SK-N-SH (cell line): ENCODE measurements at regions not wholly inside any gene's neighbourhood (a gene's known extent, or its start where the extent isn't known, plus 50 kb on each side); places are given as distances from the start of the nearest gene placed in this dataset.

Source experiments
- CTCF ChIA-PET: fragments of 300-600, 350-600 bp; formaldehyde crosslinking; extraction: SDS; loops from one replicate; lab custom pipeline; 2021; lab: Yijun Ruan, JAX
- POLR2A ChIA-PET: fragments of 350-600 bp; sonication (Branson Sonifier 250); formaldehyde crosslinking; extraction: SDS; loops from one replicate; lab custom pipeline; 2020; ENCODE audit warnings: antibody characterized with exemption, inconsistent platforms; lab: Yijun Ruan, JAX
- DNase-seq: peaks from one replicate; pipeline ENCODE4 v3.0.0; 2012
- H2AFZ ChIP-seq: fragments of 200-600 bp; sonication (generic); 2 replicates; pipeline ENCODE4 v1.8.1; 2016; ENCODE audit warnings: antibody characterized with exemption, mild to moderate bottlenecking, low read depth
- H3F3A ChIP-seq: fragments of 200-600 bp; sonication (generic); replicated peaks from 2 replicates; pipeline ENCODE3; 2016; ENCODE audit warnings: antibody characterized with exemption, mild to moderate bottlenecking; ENCODE audit not compliant: insufficient read depth
- H3K27ac ChIP-seq, 2 experiments: fragments of 200-500 bp in 1 of 2; fragments of 200-600 bp in 1 of 2; sonication (Bioruptor generic) in 1 of 2; sonication (generic), shearing (Covaris generic) in 1 of 2; 2 replicates each; pipeline versions ENCODE4 v1.5.1 to v1.6.1; 2014 to 2016; ENCODE audit warnings: low read depth in 2 of 2, inconsistent platforms in 1 of 2, low read length in 1 of 2, mild to moderate bottlenecking in 1 of 2, mixed read lengths in 1 of 2
- H3K27me3 ChIP-seq: fragments of 200-600 bp; sonication (generic), shearing (Covaris generic); 2 replicates; pipeline ENCODE4 v1.6.1; 2016; ENCODE audit warnings: mixed run types; ENCODE audit not compliant: insufficient read depth
- H3K36me3 ChIP-seq, 2 experiments: fragments of 200-500 bp in 1 of 2; fragments of 200-600 bp in 1 of 2; sonication (Bioruptor generic) in 1 of 2; sonication (generic) in 1 of 2; replicated peaks in 1 of 2; 2 replicates each; pipeline versions ENCODE3 to v1.5.1; 2014 to 2016; ENCODE audit warnings: low read length in 1 of 2, mild to moderate bottlenecking in 1 of 2; ENCODE audit not compliant: insufficient read depth in 2 of 2, control insufficient read depth in 1 of 2
- H3K4me1 ChIP-seq, 2 experiments: fragments of 200-500 bp in 1 of 2; fragments of 200-600 bp in 1 of 2; sonication (Bioruptor generic) in 1 of 2; sonication (generic), shearing (Covaris generic) in 1 of 2; 2 replicates each; pipeline versions ENCODE4 v1.5.1 to v1.6.1; 2014 to 2016; ENCODE audit warnings: low read depth in 1 of 2, low read length in 1 of 2, mixed run types in 1 of 2; ENCODE audit not compliant: insufficient read depth in 2 of 2, control insufficient read depth in 1 of 2
- H3K4me2 ChIP-seq: fragments of 200-600 bp; sonication (generic), shearing (Covaris generic); 2 replicates; pipeline ENCODE4 v1.6.1; 2017; ENCODE audit warnings: mixed run types
- H3K4me3 ChIP-seq, 2 experiments: fragments of 200-500 bp in 1 of 2; fragments of 200-600 bp in 1 of 2; sonication (Bioruptor generic) in 1 of 2; sonication (generic), shearing (Covaris generic) in 1 of 2; 2 replicates each; pipeline versions ENCODE4 v1.5.1 to v1.8.1; 2014 to 2016; ENCODE audit warnings: low read depth in 2 of 2, inconsistent platforms in 1 of 2, low read length in 1 of 2, mild to moderate bottlenecking in 1 of 2, mixed read lengths in 1 of 2, moderate library complexity in 1 of 2
- H3K79me2 ChIP-seq: fragments of 200-600 bp; sonication (generic); 2 replicates; pipeline ENCODE4 v1.8.1; 2017; ENCODE audit warnings: mild to moderate bottlenecking; ENCODE audit not compliant: insufficient read depth
- H3K9ac ChIP-seq: fragments of 200-600 bp; sonication (generic); 2 replicates; pipeline ENCODE4 v1.6.1; 2017; ENCODE audit warnings: mixed run types
- H3K9me2 ChIP-seq: fragments of 200-600 bp; sonication (generic); 2 replicates; pipeline ENCODE4 v1.6.1; 2017; ENCODE audit warnings: mixed run types
- H3K9me3 ChIP-seq: fragments of 200-600 bp; sonication (generic); 2 replicates; pipeline ENCODE4 v1.6.1; 2017; ENCODE audit warnings: mixed run types, mild to moderate bottlenecking, moderate library complexity
- H4K20me1 ChIP-seq: fragments of 200-600 bp; sonication (generic); 2 replicates; pipeline ENCODE4 v1.6.1; 2017; ENCODE audit warnings: mild to moderate bottlenecking, mixed run types; ENCODE audit not compliant: insufficient read depth
- ELF1 ChIP-seq: IDR thresholded peaks from 2 replicates; pipeline ENCODE4 v1.4.0; 2012
- EP300 ChIP-seq, 2 experiments: IDR thresholded peaks; 2 replicates each; pipeline versions ENCODE4 v1.4.0 to v1.6.1; 2012; ENCODE audit warnings: borderline replicate concordance in 1 of 2, low read depth in 1 of 2, low read length in 1 of 2
- FOXM1 ChIP-seq: IDR thresholded peaks from 2 replicates; pipeline ENCODE4 v1.4.0; 2012; ENCODE audit warnings: low read depth, mild to moderate bottlenecking
- REST ChIP-seq: IDR thresholded peaks from 2 replicates; pipeline ENCODE4 v1.6.1; 2012; ENCODE audit warnings: mild to moderate bottlenecking, low read depth, low read length, moderate library complexity
- RFX5 ChIP-seq: IDR thresholded peaks from 2 replicates; pipeline ENCODE4 v1.6.1; 2012; ENCODE audit warnings: mild to moderate bottlenecking, improper control_type of control experiment, low read length
- RXRA ChIP-seq: IDR thresholded peaks from 2 replicates; pipeline ENCODE4 v1.4.0; 2012; ENCODE audit warnings: low read depth, mild to moderate bottlenecking, borderline replicate concordance
- TCF12 ChIP-seq: IDR thresholded peaks from 2 replicates; pipeline ENCODE4 v1.4.0; 2012
- USF1 ChIP-seq: IDR thresholded peaks from 2 replicates; pipeline ENCODE4 v1.4.0; 2012; ENCODE audit warnings: low read depth, borderline replicate concordance
- WGBS: methylation state at CpG from one replicate; pipeline ENCODE4 v1.1.6; 2017; ENCODE audit warnings: low lambda C conversion rate; 5-methylcytosine and 5-hydroxymethylcytosine counted together
- TF ChIP-seq, protein P1 (sequence below): fragments of 150-350 bp; IDR thresholded peaks from 2 replicates; pipeline ENCODE4 v1.6.1; 2016; ENCODE audit warnings: mild to moderate bottlenecking, low read depth, low read length

DNA sequence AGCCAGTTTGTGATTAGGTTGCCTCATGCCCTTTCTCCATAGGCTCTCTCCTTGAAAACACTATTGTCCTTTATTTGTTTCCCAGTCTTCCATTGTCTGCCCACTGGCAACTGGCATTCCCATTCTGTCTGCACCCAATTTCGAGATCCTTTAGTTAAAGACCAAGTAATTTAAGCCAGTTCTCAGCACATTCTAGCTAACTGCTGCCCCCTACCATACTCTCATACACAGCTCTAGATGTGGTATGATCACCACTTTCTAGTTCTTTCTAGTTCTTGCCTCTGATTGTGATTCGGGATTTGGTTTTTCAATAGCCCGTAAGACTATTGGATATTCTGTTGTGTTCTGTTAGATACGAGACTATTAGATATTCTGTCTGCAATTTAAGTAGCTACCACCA is 135.8 kb upstream of the TRPC5 start:
- no peak overlapping the region for H2AFZ ChIP-seq
- H3K9me3 ChIP-seq, result no peaks in the 10 kb centered on the region
- no peak for DNase-seq
- H4K20me1 ChIP-seq, result no peaks in the 10 kb centered on the region
- peaks cover 0 to 1% of the 10 kb centered on the region in 2 experiments; a peak in 2 of 4 replicates for H3K4me1 ChIP-seq
- H3K9me2 ChIP-seq, result no peaks in the 10 kb centered on the region
- POLR2A ChIA-PET, result no interaction called here
- H3F3A ChIP-seq, result no peaks in the 10 kb centered on the region
- H3K4me2 ChIP-seq, result no peak overlapping the region
- no peak overlapping the region for H3K4me3 ChIP-seq
- TF ChIP-seq RFX5 (no peak), REST (no peak), RXRA (no peak), USF1 (no peak), FOXM1 (no peak), TCF12 (no peak), EP300 (IDR thresholded peaks at IDR 0.05; ENCODE audit: borderline replicate concordance in 1 of 2, low read depth in 1 of 2, low read length in 1 of 2) (no peak)
- TF ChIP-seq, protein P1, sequence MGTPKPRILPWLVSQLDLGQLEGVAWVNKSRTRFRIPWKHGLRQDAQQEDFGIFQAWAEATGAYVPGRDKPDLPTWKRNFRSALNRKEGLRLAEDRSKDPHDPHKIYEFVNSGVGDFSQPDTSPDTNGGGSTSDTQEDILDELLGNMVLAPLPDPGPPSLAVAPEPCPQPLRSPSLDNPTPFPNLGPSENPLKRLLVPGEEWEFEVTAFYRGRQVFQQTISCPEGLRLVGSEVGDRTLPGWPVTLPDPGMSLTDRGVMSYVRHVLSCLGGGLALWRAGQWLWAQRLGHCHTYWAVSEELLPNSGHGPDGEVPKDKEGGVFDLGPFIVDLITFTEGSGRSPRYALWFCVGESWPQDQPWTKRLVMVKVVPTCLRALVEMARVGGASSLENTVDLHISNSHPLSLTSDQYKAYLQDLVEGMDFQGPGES, result no peak
- CTCF ChIA-PET, result no interaction called here
- 25% methylated on average over 4 of the region's 4 CpGs for WGBS
- 0 out of 2 replicates have a peak, but pooled peaks cover 3% of the 10 kb centered on the region for H3K27me3 ChIP-seq
- H3K27ac ChIP-seq, result no peak overlapping the region
- no peaks in the 10 kb centered on the region for H3K36me3 ChIP-seq
- no peak overlapping the region for H3K9ac ChIP-seq
- H3K79me2 ChIP-seq, result no peaks in the 10 kb centered on the region

DNA sequence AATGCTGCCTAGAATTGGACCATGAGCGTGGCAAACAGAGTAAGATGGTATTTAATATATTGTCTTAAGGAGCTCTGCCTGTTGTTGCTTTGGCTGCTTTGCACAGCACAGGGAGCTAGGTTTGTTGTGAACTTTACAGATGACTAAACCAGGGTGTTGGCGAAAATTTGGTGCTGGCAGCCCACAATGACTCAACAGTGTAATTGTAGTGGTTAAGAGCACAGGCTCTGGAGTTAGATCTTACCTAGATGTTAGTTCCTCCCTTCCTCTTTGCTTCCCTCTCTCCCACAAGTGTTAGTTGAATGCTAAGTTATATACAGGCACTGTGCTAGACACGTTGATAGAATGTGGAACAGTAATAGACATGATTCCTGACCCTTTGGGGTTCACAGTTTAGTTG is 128.9 kb upstream of the TRPC5 start:
- CTCF ChIA-PET, result no interaction called here
- no peak for DNase-seq
- Histone ChIP-seq H3K9me2 (no peaks in the 10 kb centered on the region), H3K9ac (no peak overlapping the region), H3K27me3 (0 out of 2 replicates have a peak, but pooled peaks cover 3% of the 10 kb centered on the region), H3K4me2 (no peak overlapping the region), H3K79me2 (no peaks in the 10 kb centered on the region), H3K9me3 (no peaks in the 10 kb centered on the region), H3K4me1 (no peaks in the 10 kb centered on the region), H3K27ac (no peak overlapping the region), H2AFZ (no peak overlapping the region), H3F3A (no peaks in the 10 kb centered on the region)
- POLR2A ChIA-PET, result no interaction called here
- TF ChIP-seq ELF1, result no peak
- TF ChIP-seq, all 33 proteins: peak for 0
- H4K20me1 ChIP-seq, result no peaks in the 10 kb centered on the region
- H3K4me3 ChIP-seq, result no peak overlapping the region
- H3K36me3 ChIP-seq, result no peaks in the 10 kb centered on the region
- 22% methylated on average over 3 of the region's 3 CpGs for WGBS
